ENCODE measurements at regions not wholly inside any gene's neighbourhood (a gene's known extent, or its start where the extent isn't known, plus 50 kb on each side); places are given as distances from the start of the nearest gene placed in this dataset.
A peak's percentile ranks its signal among the peaks of the same experiment; 100 is the strongest.
"Not testable (repeated sequence)": the region's sequence is repeated elsewhere in the genome, so short reads cannot be mapped to it uniquely, and the experiment has no call there.

DNA sequence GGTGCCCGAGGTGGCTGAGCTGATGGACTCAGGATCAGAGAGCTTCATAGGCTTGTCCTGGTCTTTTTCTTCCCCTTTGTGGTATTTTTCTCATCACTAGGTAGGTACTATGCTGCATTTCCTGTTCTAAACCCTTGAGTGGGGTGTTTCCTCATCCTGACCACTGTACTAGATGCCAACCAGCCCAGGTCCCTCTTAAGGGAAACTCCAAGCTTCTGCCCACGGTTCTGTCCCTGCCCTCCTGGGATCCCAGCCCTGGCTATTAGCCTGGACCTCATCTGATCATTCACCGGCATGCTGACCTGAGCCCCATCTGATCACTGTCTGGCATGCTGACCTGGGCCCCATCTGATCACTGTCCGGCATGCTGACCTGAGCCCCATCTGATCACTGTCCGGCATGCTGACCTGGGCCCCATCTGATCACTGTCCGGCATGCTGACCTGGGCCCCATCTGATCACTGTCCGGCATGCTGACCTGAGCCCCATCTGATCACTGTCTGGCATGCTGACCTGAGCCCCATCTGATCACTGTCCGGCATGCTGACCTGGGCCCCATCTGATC, 207.6 kb downstream of the NDUFA10 start:
- not testable (repeated sequence) for DNase-seq

DNA sequence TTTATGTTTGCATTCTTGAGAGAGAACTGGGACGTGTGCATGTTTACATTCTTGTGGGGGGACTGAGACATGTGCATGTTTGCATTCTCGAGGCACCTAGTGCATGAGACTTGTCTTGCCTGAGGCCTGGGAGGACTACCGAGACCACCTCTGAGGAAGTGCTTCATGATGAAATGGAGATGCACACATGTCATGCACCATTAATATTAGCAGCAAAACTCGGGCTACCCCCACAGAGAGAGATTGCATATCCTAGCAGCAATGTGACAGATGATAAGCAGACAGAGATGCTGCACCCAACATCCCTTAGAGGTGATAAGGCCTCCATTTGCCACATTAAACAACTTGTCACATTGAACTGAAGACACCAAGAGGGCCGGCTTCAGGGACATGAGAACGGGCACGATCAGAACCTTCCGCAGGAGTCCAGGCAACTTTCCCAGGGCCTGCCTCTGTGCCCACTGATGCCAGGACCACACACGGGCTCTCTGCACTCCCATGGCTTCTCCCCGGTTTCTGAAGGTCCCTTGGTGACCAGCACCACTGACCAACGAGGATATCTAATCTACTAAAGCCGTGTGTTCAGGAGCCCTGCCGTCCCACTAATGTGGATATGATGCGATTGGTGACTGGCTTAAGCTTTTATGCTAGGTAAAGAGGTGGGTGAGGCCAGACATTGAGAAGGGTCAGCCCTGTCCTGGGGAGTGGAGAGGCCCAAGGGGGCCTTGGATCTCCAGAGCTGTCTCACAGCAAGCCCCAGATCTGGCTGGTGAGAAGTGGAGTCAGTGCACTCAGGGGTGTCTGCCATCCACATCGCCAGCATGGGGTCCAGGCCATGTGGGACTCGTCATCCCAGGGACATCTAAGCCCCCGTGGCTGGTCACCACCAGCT, 208.3 kb downstream of the NDUFA10 start:
- DNase-seq = peak; percentile 30

DNA sequence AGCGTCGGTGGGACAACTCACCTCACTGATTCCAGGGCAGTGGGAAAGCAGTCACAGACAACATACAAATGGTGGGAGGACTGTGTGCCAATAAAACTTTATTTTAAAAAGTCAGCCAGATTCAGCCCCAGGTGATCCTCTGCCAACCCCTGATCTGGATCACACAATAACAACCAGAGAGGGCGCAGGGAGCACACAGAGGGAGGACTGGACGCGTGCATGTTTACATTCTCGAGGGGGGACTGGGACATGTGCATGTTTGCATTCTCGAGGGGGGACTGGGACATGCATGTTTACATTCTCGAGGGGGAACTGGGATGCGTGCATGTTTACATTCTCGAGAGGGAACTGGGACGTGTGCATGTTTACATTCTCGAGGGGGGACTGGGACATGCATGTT, 209.5 kb downstream of the NDUFA10 start:
- DNase-seq = no peak

DNA sequence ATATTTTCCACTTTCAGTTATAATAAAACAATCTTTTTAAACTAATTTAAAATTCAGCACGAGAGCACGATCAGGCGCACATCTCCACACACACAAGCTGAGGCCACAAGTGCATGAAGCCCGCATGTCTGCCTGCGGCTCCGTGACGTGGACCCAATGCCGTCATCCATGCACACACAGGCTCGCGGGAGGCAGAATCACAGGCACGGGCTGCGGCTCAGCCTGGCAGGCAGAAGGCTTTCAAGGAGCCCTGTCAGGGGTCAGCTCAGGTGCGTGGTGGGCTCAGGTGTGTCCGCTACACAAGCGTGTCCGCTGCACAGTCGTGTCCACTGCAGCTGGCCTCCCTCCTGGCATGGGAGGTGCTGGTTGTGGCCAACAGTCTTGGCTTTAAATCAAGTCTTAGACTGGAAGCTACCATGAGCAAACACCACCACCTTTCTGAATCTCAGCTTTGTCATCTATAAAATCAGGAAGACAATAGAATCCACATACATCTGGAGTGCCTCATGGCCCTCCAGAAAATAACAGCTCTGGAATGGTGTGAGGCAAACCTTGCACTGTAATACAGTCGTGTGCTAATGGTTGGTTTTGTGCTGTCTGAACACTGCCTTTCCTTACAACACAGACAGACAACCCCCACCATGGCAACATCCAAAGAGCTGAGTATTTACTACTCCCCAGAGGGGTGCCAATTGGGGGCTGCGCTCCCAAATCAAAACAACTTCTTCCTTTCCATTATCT, 210.1 kb downstream of the NDUFA10 start:
- DNase-seq = no peak

DNA sequence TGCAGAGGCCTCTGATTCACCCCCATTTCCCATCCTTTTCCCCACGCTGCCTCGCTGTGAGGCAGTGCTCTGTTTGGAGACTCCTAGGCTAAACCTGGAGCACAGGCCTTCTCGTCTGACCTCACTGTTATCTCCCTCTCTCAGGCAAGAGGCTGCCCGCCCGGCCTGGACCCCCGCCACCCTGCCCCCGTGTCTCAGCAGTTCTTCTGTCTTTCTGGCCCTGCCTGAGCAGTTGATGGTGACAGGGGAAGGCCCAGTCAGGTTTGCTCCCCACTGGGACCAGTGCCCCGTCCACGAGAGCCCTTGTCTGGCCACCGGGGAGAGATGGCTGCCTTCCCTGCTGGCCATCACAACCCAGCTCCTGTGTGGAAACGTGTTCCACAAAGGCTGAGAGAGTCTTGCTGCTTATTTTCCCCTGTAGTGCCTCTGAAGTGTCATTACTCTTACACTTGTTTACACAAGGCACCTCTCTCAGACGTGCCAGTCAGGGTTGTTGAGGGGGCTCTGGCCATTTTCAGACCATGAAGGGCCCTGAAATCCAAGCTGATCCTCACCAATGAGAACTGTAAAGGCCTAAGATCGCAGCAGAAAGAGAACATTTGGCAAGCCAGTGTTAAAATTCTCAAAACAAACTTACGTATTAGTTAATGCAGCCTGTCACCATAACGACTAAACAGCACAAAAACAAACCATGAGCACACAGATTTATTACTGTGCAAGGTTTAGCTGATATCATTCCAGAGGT, 210.9 kb downstream of the NDUFA10 start:
- DNase-seq = peak; percentile 19

DNA sequence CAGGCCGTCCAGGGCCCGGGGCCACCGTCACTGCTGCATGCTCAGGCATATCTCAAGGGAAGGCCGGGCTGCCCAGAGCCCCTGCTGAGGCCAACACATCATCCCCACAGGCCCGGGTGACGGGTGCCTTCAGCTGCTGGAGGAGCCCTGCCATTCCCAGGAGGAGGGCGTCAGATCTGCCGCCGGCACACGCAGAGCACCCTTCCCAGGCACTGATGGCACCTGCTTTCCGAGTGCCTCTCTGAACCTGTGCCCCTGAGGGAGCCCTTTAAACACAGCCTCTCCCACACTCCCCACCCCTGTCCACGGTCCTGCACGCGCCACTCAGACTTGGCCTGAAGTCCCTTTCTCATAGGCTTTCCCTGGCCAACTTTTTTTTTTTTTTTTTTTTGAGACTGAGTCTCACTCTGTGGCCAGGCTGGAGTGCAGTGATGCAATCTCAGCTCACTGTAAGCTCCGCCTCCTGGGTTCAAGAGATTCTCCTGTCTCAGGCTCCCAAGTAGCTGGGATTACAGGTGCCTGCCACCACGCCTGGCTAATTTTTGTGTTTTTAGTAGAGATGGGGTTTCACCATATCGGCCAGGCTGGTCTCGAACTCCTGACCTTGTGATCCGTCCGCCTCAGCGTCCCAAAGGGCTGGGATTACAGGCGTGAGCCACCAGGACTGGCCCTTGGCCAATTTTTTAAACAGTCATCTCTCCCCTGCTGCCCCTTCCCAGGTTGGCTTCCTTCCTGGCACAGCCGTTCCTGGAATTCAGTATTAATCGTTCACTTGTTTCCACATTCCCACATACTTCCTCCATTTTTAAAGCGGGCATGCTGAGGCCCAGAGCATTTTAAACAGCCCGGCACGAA, 211.7 kb downstream of the NDUFA10 start:
- DNase-seq = no peak

DNA sequence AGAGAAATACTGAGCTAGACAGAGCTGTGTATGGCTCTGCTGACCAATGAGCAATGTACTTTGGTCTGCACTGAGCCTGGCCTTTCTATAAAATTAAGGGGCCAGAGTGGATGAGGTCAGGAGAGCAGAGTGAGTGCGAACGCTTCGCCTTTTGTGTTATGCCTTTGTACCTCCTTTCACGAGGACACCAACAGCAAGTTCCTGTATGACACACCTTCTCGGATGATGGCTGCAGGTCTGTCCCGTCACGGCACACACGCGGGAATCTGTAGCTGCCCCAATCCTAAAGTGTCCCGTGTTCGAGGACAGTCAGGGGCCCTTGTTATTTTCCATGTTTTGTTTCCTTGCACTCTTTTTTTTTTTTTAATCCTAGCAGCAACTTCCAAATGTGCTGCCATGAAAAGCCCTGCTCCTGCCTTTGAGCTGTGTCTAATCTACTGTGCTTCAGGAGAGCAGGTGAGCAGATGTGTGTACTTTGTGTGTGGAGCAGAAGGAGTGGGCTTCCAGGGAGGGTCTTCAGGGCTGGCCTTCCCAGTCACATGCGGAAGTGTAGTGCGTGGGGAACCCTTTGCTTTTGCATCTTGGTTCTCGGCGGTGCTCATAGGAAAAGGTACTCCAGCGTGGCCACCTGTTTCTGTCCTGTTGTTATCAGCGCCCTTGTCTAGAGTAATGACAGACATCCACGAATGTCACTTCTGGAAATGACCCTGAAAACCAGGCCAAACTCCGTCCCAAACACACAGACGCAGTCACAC, 213.2 kb downstream of the NDUFA10 start:
- DNase-seq = no peak

DNA sequence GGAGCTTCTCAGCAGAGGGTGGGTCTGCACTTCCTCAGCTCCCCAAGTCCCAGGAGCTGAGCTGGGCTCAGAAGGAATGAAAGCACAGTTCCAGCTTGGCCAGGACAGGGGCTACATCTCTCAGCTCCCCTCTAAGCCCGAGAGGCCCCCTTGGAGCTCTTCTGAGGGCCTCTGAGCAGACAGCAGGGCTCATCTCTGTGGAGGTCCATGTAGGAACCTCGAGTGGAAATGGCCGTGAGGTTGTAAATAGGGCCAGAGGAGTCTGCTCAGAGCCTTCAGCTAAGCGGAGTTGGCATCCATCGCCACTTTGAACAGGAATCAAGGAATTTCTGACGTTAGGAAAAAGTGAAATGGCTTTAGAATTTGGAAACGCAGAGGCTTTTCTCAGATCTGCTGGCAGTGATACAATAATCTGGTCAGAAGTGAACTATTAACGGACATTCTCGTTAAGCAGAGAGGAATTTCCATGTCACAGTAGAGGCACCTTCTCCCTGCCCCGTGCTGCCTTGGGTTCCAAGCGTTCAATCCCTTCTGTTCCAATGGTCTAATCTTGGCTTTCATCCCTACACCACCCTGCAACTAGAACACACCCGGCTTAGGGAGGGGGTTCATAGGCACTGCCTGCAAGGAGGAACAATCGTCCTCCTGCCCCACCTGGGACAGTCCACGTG, 213.9 kb downstream of the NDUFA10 start:
- no peak for DNase-seq

DNA sequence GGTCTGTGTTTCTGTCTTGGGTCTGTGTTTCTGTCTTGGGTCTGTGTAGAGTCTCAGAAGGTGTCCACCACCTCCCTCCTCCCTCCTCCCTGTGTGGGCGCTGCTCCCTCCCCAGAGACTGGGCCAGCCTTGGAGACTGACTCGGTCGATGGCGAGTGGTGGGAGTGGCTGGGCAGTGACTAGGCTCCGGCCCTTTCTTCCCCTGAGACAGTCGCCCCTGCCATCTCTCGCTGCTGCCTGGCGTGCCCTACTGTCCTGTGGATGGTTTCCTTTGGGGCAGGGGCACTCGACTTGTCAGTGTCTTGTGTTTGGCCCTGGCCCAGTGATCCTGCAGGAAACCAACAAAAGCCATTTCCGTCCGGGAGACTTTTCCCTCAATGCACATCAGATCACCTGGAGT, 215.8 kb downstream of the NDUFA10 start:
- no peak for DNase-seq

DNA sequence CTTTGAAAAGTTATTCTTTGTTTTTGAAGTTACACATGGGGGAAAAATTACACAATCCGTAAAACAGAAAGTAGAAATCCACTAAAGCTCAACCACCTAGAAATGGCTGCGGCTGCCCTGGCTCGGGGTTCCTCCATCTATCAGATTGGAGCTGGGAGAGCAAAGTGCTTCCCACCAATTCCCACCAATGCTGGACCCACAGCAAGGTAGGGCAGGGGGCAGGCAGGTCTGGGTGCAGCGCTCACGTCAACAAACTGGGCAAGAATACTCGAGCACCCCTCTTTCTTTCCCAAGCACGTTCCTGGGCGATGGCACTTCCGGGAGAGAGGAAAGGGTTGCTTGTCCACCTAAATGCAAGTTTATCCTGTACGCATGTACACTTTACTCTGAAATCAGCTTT, 217.6 kb downstream of the NDUFA10 start:
- DNase-seq = no peak

DNA sequence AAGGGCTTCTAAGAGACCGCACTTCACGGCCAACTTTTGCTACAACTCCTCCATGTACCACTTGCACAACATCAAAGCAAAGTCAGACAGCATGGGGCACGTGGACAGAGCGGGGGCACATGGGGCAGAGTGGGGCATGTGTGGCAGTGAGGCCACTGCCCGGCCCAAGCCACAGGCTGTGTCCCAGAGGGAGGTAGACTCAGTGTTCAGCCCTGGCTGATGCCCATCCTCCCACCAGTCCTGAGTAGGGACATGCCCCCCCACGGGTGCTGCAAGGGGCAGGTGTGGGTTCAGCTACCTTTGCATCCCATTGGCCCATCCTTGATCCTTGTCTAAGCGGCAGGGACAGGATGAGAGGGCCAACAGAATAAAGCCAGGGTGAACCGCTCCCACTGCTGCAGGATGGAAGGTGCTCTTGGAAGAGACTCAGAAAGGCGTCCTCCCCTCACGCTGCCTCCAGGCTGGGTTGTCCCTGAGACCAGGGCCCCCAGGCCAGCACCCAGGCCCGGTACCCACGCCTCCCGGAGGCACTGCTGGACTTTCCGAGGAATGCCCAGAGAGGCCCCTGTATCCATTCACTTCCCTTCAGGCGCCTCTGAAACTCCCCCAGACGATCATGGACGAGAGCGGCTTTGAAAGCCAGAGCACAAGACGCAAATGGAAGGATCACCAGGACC, 218.2 kb downstream of the NDUFA10 start:
- no peak for DNase-seq

DNA sequence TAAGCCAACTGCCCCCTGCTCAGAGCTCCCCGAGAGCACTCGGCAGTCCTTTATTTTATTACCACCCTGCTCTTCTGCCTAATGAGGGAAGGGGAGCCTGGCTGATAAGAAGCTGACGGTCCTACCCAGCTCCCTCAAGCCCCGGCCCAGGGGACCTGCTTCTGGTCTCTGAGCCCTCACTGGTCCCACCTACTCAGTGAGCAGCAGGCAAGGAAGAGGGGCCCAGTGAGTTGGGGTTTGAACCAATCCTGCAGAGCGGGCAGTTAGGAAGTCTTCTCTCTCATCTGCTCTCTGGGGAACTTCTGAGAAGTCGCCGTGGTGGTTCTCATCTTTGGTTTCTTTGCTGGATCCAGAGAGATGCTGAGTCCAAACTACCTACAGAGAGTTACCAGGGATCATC, 218.9 kb downstream of the NDUFA10 start:
- DNase-seq = no peak

DNA sequence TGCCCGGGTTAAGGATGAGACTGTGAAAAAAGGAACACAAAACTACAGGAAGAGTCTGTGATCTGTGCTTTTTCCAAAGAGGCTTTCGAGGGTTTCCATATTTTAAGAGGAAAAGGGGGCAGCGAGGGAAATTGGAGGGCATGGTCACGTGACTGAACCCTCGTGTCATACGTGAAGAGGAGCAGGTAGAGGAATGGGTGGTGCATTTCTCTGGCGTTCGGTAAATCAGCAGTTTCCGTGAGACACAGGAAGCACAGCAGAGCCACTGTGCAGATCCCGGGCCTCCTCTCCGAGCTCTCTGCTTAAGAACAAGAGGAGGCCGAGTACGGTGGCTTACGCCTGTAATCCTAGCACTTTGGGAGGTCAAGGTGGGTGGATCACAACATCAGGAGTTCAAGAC, 219.7 kb downstream of the NDUFA10 start:
- DNase-seq = no peak

DNA sequence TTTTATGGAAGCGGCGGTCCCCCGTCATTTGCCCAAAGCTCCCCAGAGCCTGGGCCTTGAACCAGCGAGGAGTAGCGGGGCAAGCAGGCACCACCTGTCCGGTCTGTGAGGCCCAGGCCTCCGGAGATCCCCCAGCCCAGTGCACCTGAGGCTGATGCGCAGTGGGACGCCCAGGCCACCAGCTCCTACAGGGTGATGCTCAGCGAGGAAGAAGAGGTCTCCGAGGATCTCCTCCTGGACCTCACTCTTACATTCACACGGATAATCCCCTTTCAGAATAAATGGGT, 220.2 kb downstream of the NDUFA10 start:
- no peak for DNase-seq

DNA sequence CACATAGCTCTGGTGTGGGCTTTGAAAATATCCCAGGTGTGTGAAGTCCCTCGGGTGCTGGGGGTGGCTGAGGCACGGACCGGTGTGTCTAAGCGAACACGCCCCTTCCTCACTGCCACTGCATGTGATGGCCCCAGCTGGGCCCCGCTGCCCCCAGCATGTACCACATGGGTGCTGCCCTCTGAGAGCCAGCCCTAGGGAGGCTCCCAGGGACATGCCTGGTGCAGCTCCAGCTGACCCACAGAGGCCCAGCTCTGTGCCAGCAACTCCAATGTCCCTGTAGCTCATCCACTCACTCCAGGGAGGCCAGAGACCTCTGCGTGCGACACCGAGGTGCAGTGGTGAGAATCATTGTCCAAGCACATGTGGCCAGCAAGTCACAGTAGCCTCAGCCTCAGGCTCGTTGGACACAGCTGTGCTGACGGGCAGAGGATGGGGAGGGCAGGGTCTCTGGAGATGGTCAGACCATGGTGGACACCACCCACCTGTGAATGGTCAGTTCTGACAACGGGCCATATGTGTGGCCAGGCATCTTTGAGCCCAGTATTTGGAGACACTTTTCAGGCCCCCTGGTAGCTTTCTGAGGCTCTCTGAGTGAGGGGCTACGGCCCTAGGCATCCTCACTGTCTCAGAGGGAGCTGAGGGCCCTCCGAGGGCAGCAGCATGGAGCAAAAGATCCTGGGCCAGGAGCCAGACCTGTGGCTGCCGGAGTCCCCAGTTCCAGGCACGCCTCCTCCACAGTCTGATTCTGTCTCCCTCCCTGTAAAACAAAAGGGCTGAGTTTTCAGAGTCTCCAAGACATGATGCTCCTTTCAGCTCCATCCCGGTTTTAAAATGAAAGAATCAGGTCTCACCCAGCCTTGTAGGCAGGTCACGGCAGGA, 220.7 kb downstream of the NDUFA10 start:
- no peak for DNase-seq

DNA sequence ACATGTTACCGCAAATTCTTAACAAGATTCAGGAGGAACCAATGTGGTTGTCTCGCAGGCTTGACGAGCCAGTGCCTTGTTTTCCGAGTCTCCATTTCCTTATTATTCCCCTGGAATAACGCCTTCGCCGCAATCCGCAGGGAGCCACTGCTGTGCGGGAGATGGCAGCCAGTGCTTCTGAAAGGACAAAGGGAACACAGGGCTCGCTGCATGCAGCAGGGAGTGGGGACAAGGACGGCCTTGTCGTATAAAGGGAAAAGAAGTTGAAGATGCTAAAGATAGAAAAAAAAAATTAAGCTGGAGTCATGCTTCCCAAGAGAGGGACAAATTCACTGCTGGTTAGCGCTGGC, 221.4 kb downstream of the NDUFA10 start:
- DNase-seq = no peak

DNA sequence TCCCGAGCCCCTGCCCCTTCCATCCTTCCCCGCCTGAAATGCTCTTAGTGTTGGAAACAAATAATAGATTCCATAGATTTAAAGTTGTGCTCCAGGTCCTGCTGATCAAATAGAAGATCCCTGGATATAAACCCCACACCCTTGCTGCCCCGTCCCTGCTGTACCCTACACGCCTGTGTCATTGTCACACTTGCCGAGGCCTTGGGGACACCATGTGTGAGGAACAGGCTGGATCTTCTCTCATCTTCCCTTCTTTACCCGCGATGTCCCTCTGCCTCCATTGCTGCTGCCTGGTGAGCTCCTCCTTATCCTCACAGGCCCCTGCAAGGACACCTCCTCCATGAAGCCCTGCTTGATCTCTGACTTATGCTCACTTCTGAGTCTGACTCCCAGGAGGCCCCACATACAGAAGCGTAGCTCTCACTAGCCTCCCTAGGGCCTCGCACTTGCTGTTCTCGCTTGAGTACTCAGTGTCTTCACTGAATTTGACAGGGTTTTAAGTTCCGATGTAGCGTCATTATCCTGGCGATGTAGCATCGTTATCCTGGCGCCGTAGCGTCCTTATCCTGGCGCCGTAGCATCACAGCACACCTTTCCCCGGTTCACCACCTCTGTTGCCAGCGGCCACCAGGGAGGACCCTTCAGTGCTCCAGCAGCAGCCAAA, 221.9 kb downstream of the NDUFA10 start:
- no peak for DNase-seq

DNA sequence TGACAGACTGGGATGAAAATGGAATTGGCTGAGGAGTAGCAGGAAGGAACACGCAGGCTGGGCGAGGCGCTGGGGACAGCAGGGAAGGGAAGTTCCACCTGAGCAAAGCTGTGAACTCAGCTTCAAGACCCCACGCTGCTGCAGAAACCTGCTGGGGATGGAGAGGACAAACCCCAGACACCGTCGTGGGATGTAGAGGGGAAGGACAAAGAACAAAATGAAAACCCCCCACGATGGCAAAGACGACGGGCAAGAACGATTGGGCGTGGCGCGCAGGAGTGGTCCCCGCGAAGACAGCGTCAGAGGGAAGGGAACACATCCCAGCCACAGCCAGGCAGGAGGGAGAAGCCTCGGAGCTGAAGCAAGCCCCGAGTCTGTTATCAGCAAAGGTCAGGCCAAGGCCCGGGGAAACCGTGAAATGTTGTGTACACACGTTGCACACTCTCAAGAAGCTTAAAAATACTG, 222.9 kb downstream of the NDUFA10 start:
- DNase-seq = no peak

All from hematopoietic multipotent progenitor cell treated with erythropoietin and hydrocortisone succinate and interleukin-3 and kit ligand, for 4 days (in vitro differentiated cells).